A673 (cell line): ENCODE measurements at regions not wholly inside any gene's neighbourhood (a gene's known extent, or its start where the extent isn't known, plus 50 kb on each side); places are given as distances from the start of the nearest gene placed in this dataset.

Experiments
- CTCF ChIP-seq: fragments of 300-800, 200-600 bp; sonication (generic); conservative IDR thresholded peaks from 2 replicates; pipeline ENCODE4 v1.5.1; 2017; ENCODE audit warnings: low read depth, mild to moderate bottlenecking, antibody characterized with exemption, low read length, moderate library complexity, mixed read lengths
- EZH2 ChIP-seq: fragments of 200-600 bp; sonication (generic); IDR thresholded peaks from 2 replicates; pipeline ENCODE4 v1.6.1; 2017; ENCODE audit warnings: borderline replicate concordance, low read depth, mild to moderate bottlenecking, mixed read lengths, antibody characterized with exemption, low read length; ENCODE audit not compliant: poor library complexity, severe bottlenecking

- TF ChIP-seq CTCF (no peak), EZH2 (no peak)
Measured at GRCh38 chr2:47682216-47682749, 100.7 kb upstream of the MSH6 start.
